Esophagus muscularis mucosa (tissue), 3 donors: ENCODE measurements at regions not wholly inside any gene's neighbourhood (a gene's known extent, or its start where the extent isn't known, plus 50 kb on each side); places are given as distances from the start of the nearest gene placed in this dataset.

ENCODE experiments used
- POLR2AphosphoS5 ChIP-seq, 2 donors: sonication (generic); formaldehyde crosslinking; IDR thresholded peaks; one replicate each; pipeline ENCODE4 v1.6.1; 2017; ENCODE audit warnings: antibody characterized with exemption in 2 of 2
- TF ChIP-seq, protein P1 (sequence below), 3 experiments: fragments of 200-600 bp in 2 of 3; fragments of 450-650 bp in 1 of 3; sonication (generic) in 2 of 3; IDR thresholded peaks; one replicate each; pipeline ENCODE4 v1.5.1; 2017 to 2019; ENCODE audit warnings: antibody characterized with exemption in 3 of 3, mild to moderate bottlenecking in 2 of 3, moderate library complexity in 1 of 3

DNA sequence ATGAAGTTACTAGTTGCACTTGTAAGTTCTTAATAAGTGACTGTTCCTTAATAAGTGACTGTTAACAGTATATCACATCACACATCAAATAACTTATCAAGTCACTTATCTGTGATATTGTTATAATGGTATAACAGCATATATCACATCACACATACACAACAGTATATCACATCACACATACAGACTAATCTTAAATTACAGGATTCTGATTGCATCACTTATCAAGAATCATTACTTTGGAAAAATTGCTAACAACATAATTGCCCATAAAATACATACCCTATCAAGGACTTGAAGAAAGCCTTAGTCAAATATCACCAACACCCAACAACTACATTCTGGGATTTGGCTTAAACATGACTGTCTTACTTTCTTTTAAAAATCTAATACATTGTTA, 813.5 kb downstream of the LTN1 start:
- TF ChIP-seq, protein P1, sequence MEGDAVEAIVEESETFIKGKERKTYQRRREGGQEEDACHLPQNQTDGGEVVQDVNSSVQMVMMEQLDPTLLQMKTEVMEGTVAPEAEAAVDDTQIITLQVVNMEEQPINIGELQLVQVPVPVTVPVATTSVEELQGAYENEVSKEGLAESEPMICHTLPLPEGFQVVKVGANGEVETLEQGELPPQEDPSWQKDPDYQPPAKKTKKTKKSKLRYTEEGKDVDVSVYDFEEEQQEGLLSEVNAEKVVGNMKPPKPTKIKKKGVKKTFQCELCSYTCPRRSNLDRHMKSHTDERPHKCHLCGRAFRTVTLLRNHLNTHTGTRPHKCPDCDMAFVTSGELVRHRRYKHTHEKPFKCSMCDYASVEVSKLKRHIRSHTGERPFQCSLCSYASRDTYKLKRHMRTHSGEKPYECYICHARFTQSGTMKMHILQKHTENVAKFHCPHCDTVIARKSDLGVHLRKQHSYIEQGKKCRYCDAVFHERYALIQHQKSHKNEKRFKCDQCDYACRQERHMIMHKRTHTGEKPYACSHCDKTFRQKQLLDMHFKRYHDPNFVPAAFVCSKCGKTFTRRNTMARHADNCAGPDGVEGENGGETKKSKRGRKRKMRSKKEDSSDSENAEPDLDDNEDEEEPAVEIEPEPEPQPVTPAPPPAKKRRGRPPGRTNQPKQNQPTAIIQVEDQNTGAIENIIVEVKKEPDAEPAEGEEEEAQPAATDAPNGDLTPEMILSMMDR (IDR thresholded peaks at IDR 0.05) = no peak
- TF ChIP-seq POLR2AphosphoS5 (IDR thresholded peaks at IDR 0.05) = no peak
